ENCODE measurements at regions not wholly inside any gene's neighbourhood (a gene's known extent, or its start where the extent isn't known, plus 50 kb on each side); places are given as distances from the start of the nearest gene placed in this dataset.
"Not testable (repeated sequence)": the region's sequence is repeated elsewhere in the genome, so short reads cannot be mapped to it uniquely, and the experiment has no call there.

DNA sequence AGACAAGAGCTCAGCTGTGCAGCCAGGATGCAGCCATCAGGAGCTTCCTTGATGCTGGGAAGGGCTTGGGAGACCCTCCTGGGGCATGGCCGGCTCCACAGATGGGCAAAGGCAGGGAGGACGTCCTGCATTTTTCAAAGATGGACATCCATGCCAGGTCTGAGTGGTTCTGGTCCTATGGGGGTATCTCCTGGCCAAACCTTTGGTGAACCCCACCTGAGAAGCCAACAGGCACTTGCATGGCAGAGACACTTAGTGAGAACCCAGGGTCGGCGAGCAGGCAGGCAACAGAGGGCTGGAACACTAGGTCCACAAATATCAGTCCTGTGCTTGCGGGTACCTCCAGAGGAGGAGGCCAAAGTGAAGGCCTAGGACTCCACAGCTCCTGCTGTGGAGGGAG lies 70.0 kb downstream of the KCTD15 start:
- no peak for FAIRE-seq
- no peak for DNase-seq (ENCODE audit: insufficient read length, low spot score)

GRCh38 chr19:33868076-33868735 lies 71.5 kb downstream of the KCTD15 start:
- FAIRE-seq (no peak), DNase-seq (ENCODE audit: insufficient read length, low spot score) (no peak)

GRCh38 chr19:33868788-33869412 lies 72.2 kb downstream of the KCTD15 start:
- FAIRE-seq (no peak), DNase-seq (ENCODE audit: insufficient read length, low spot score) (no peak)

DNA sequence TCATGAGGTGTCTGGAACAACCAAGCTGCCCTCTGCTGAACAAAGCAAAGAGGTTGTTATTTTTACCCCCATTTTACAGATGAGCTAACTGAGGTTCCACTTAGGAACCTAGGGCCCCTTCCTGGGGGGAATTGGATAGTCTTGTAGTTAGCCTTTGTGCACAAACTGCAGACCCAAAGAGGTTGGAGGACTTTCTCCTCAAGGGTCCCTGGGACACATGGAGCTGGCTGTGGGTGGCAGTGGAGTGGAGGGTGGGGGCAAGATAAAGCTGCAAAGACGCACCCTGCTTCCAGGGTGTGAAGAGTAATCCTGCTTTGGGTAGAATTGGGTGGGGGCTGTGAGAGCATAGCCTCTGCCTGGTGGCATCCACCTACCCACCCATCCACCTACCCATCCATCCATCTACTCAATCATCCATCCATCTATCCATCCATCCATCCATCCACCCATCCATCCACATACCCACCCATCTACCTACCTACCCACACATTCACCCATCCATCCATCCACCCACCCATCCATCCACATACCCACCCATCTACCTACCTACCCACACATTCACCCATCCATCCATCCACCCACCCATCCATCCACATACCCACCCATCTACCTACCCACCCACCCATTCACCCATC lies 73.7 kb downstream of the KCTD15 start:
- not testable (repeated sequence) for DNase-seq (ENCODE audit: insufficient read length, low spot score)
- FAIRE-seq, result peak; percentile 69

DNA sequence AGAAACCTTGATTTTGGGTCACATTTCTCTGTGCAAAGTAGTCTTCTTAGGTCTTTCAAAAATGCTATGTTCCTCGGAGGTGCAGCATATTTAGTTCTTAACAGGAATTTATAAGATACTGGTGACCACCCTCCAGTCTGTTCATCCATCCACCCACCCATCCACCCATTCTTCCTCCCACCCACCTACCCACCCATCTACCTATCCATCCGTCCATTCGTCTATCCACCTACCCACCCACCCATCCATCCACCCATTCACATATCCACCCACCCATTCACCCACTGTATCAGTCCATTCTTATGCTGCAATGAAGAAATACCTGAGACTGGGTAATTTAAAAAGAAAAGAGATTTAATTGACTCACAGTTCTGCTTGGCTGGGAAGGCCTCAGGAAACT lies 74.9 kb downstream of the KCTD15 start:
- no peak for DNase-seq (ENCODE audit: insufficient read length, low spot score)
- no peak for FAIRE-seq

DNA sequence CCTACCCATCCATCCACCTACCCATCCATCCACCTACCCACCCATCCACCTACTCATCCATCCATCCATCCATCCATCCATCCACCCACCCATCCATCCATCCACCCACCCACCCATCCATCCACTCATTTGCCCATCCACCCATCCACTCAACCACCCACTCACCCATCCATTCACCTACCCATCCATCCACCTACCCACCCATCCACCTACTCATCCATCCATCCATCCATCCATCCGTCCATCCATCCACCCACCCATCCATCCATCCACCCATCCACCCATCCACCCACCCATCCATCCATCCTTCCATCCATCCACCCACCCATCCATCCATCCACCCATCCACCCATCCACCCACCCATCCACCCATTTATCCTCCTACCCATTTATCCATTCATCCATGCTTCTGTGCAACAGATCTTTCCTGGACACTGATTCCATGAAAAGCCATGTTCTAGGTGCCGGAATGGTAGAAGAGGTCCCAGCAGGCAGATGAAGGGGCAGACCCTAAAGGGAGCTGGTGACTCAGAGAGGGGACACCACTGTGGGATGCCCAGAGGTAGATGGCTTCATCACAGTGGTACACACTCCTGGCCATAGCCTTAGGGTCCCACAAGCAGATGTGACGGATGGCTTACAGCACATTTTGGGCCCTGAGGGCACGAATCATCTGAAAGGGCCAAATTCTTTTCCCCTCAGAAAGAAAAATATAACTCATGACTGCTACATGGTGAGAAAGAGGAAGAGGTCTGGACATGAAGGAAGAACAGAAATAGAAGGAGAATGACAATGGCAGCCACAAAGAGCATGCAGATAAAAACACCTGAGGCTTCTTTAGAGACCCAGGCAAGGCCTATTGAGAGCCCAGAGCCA lies 76.0 kb downstream of the KCTD15 start:
- DNase-seq (ENCODE audit: insufficient read length, low spot score), result no peak
- peak; percentile 68 for FAIRE-seq

- no peak for DNase-seq (ENCODE audit: insufficient read length, low spot score)
- no peak for FAIRE-seq
These were observed 78.4 kb downstream of the KCTD15 start for GRCh38 chr19:33875071-33875470.

DNA sequence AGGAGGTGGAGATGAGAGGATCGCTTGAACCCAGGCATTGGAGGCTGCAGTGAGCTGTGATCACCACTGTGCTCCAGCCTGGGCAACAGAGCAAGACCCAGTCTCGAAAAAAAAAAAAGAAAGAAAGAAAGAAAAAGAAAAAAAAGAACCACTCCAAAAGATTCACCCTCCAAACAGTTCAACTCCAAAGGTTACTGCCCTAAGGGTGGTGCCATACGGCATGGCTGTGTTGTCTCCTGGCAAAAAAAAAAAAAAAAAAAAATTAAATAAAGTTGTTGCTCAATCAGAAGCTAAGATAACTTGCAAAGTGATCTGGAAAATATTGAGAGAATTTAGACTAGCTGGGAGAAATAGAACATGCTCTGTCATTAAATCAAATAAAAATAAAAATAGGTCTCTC lies 79.5 kb downstream of the KCTD15 start:
- FAIRE-seq (no peak), DNase-seq (ENCODE audit: insufficient read length, low spot score) (no peak)

- FAIRE-seq (no peak), DNase-seq (ENCODE audit: insufficient read length, low spot score) (no peak)
These were observed 81.4 kb downstream of the KCTD15 start for GRCh38 chr19:33878030-33878544.

DNA sequence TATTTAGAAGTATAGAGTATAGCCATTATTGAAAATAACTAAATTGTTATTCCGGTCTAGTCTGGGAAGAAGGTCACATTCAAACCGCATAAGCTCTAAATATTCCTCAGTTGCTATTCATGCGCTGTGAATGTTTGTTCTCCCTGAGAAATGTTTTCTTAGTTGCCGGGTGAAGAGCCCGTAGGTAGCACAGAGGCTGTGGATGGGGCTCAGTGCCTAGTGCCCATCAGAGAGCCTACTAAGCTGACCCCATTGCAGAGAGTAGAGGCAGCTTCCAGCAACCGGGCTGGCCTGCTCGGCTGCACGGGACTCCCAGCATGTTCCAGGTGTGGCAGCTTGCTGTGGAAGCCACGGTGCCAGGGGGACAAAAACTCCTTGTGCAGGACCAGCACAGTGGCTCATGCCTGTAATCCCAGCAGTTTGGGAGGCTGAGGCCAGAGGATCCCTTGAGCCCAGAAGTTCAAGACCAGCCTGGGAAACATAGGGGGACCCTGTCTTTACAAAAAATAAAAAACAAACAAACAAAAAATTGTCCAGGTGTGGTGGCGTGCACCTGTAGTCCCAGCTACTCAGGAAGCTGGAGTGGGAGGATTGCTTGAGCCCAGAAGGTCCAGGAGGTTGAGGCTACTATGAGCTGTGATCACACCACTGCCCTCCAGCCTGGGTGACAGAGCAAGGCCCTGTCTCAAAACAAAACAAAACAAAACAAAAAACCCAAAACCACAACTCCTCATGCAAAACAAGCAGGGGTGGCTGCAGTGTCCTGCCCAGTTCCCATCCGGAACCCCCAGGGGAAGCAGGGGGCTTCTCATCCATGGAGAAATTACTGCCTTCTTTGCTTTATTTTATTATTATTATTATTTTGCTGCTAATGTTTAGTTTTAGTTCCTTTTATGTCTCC lies 82.5 kb downstream of the KCTD15 start:
- DNase-seq (ENCODE audit: insufficient read length, low spot score) (no peak), FAIRE-seq (no peak)

DNA sequence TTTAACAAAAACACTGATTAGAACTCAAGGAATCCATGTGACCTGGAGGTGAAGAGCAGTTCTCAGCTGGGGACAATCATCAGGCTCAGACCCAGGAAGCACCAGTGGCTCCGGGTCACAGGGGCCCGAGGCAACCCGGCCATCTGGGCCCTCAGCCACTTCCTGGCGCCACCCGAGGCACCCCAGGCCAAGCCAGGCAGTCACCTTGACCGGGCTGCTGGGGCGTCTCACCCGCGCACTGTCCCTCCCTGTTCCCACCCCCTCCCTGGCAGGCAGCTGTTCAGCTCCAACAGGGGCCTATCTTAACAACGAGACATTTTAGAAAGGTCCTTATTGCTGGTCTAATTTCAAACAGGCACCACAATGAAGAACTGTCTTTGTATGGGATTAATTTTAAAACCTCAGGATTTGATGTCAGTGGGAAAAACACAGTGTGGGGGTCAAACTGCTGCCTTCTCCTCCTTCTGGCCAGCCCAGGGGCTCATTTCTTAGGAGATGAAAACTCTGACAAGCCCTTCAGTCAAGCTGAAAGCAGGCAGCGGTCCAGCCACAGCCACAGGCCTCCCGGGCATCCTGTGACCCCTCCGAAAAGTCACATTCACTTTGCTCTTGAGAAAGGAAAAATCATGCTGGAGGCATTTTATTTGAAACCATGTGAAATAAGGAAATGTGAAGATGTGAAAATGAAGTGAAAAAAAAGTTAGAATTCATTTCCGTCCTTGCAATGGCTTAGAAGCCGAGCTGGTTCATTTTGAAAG lies 83.3 kb downstream of the KCTD15 start:
- no peak for DNase-seq (ENCODE audit: insufficient read length, low spot score)
- FAIRE-seq, result no peak

- DNase-seq (ENCODE audit: insufficient read length, low spot score) (no peak), FAIRE-seq (no peak)
These were observed 87.3 kb downstream of the KCTD15 start for GRCh38 chr19:33883859-33884519.

DNA sequence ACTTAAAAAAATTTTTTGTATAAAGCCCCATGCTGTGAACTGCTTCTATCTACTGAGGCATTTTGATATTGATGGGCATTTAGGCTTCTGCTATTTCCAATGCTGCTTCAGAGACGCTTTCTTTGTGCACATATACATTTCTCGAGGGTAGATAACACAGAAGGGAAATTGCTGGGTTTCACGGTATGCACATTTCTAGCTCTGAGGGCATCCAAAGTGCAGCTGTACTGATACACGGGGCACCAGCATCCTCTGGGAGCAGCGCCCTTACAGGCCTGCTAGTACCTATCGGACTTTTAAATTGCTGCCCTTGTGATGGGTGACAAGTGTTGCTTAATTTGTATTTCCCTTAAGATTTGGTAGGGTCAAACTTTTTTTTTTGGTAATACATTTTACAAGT lies 88.6 kb downstream of the KCTD15 start:
- no peak for DNase-seq (ENCODE audit: insufficient read length, low spot score)
- FAIRE-seq, result no peak

DNA sequence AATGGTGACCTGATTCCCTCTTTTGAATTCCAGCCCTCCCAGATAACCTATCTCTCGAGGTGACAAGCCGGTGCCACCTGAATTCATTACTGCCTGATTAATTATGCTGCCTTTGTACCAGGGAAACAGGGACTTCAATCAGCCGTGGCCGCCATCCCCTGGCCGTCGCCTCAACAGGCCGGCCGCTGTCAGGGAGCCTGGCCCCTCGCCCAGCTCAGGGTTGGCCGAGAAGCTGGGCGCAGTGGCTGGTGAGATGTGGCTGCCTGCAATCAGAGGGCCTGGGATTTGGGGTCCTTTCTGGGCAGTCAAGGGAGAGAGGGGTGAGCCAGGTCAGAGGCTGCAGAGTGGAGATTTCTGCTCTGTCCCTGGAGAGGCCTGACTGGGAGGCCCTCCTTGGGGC lies 91.2 kb downstream of the KCTD15 start:
- DNase-seq (ENCODE audit: insufficient read length, low spot score) (no peak), FAIRE-seq (no peak)

- no peak for DNase-seq (ENCODE audit: insufficient read length, low spot score)
These were observed 92.0 kb downstream of the KCTD15 start for GRCh38 chr19:33888665-33889064.

DNA sequence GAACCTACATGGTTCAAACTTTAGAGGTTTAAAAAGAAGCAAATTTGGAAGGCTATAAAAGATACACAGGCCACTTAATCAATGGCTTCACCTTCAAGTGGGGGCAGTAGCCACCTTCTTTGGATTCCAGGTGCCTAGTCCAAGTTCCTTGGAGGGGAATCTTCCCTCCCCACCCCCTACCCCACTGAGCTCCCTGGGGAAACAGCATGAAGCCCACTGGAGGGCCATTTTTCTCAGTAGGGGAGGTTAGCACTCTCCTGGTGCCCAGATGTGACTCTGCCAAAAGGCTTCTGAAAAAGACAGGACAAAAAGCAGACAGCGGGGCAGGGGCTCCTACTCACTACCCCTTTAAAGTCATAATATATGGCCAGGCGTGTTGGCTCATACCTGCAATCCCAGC lies 93.9 kb downstream of the KCTD15 start:
- FAIRE-seq (no peak), DNase-seq (ENCODE audit: insufficient read length, low spot score) (no peak)

More at GRCh38 chr19:33888665-33889064, 92.0 kb downstream of the KCTD15 start:
- FAIRE-seq, result no peak

GRCh38 chr19:33891773-33892172 lies 95.1 kb downstream of the KCTD15 start:
- FAIRE-seq, result no peak
- no peak for DNase-seq (ENCODE audit: insufficient read length, low spot score)

- DNase-seq (ENCODE audit: insufficient read length, low spot score), result no peak
- no peak for FAIRE-seq
These were observed 98.1 kb downstream of the KCTD15 start for GRCh38 chr19:33894787-33895186.

- DNase-seq (ENCODE audit: insufficient read length, low spot score), result no peak
- no peak for FAIRE-seq
These were observed 98.7 kb downstream of the KCTD15 start for GRCh38 chr19:33895366-33895765.
